BJ (cell line): ENCODE measurements at regions not wholly inside any gene's neighbourhood (a gene's known extent, or its start where the extent isn't known, plus 50 kb on each side); places are given as distances from the start of the nearest gene placed in this dataset.

Experiments
- CTCF ChIA-PET: fragments of 350-600 bp; formaldehyde crosslinking; extraction: SDS; loops from one replicate; lab custom pipeline; 2021; ENCODE audit warnings: antibody characterized with exemption, inconsistent platforms; lab: Yijun Ruan, JAX
- POLR2A ChIA-PET: fragments of 300-600 bp; sonication (Branson Sonifier 250); formaldehyde crosslinking; extraction: SDS; loops from one replicate; lab custom pipeline; 2021; ENCODE audit warnings: antibody characterized with exemption; lab: Charles Lee
- DNase-seq: peaks from one replicate; pipeline ENCODE4 v3.0.0-alpha.2; 2011; ENCODE audit warnings: low read depth
- H3K27me3 ChIP-seq: 2 replicates; pipeline ENCODE4 v1.6.0; 2011; ENCODE audit warnings: low read length; ENCODE audit not compliant: control insufficient read depth, insufficient read depth
- H3K36me3 ChIP-seq: 2 replicates; pipeline ENCODE4 v1.5.1; 2011; ENCODE audit warnings: low read length; ENCODE audit not compliant: control insufficient read depth, insufficient read depth
- H3K4me3 ChIP-seq: 2 replicates; pipeline ENCODE4 v1.5.1; 2011; ENCODE audit warnings: low read depth, mild to moderate bottlenecking, control low read depth, low read length
- CTCF ChIP-seq: IDR thresholded peaks from 2 replicates; pipeline ENCODE4 v1.5.1; 2011; ENCODE audit warnings: low read depth, mild to moderate bottlenecking, control low read depth, inconsistent platforms, low read length, moderate library complexity; ENCODE audit not compliant: insufficient read depth

- POLR2A ChIA-PET, result no interaction called here
- Histone ChIP-seq H3K36me3 (no peaks in the 10 kb centered on the region), H3K27me3 (no peaks in the 10 kb centered on the region), H3K4me3 (no peak overlapping the region)
- TF ChIP-seq CTCF, result no peak
- DNase-seq, result no peak
- CTCF ChIA-PET, result no interaction called here
Measured at GRCh38 chr4:116328261-116328860, 757.0 kb downstream of the TRAM1L1 start.

- TF ChIP-seq CTCF, result no peak
- no peak for DNase-seq
- no peak overlapping the region for H3K4me3 ChIP-seq
- POLR2A ChIA-PET, result no interaction called here
- CTCF ChIA-PET, result no interaction called here
- H3K27me3 ChIP-seq, result no peaks in the 10 kb centered on the region
- H3K36me3 ChIP-seq, result no peaks in the 10 kb centered on the region
Measured at GRCh38 chr4:116323606-116324005, 761.8 kb downstream of the TRAM1L1 start.

- H3K4me3 ChIP-seq, result no peak overlapping the region
- CTCF ChIA-PET, result interaction anchor here (0.6 kb wide), 1 partner anchor 60 kb away, joined by 3 read pairs; no protein-coding TSS in a partner anchor
- no peaks in the 10 kb centered on the region for H3K36me3 ChIP-seq
- DNase-seq, result no peak
- no peaks in the 10 kb centered on the region for H3K27me3 ChIP-seq
- no peak for TF ChIP-seq CTCF
- POLR2A ChIA-PET, result no interaction called here
Measured at GRCh38 chr4:116321471-116321870, 763.9 kb downstream of the TRAM1L1 start.

GRCh38 chr4:116320859-116321258 lies 764.5 kb downstream of the TRAM1L1 start:
- Histone ChIP-seq H3K36me3 (no peaks in the 10 kb centered on the region), H3K4me3 (no peak overlapping the region), H3K27me3 (no peaks in the 10 kb centered on the region)
- no peak for DNase-seq
- ChIA-PET CTCF (interaction anchor here (0.6 kb wide), 1 partner anchor 59 kb away, joined by 3 read pairs; no protein-coding TSS in a partner anchor), POLR2A (no interaction called here)
- no peak for TF ChIP-seq CTCF

GRCh38 chr4:116303736-116304188 lies 781.6 kb downstream of the TRAM1L1 start:
- POLR2A ChIA-PET, result no interaction called here
- CTCF ChIA-PET, result no interaction called here
- no peak overlapping the region for H3K4me3 ChIP-seq
- no peak for DNase-seq
- no peaks in the 10 kb centered on the region for H3K27me3 ChIP-seq
- TF ChIP-seq CTCF, result no peak
- H3K36me3 ChIP-seq, result no peaks in the 10 kb centered on the region
